CMK (cell line): ENCODE measurements at regions not wholly inside any gene's neighbourhood (a gene's known extent, or its start where the extent isn't known, plus 50 kb on each side); places are given as distances from the start of the nearest gene placed in this dataset.

Experiments
- DNase-seq: peaks from one replicate; pipeline ENCODE4 v3.0.0-alpha.2; 2010; ENCODE audit warnings: low read depth

GRCh38 chr5:2334719-2335118, 416.8 kb downstream of the IRX2 start:
- no peak for DNase-seq

GRCh38 chr5:2333291-2333690, 418.2 kb downstream of the IRX2 start:
- no peak for DNase-seq

GRCh38 chr5:2332521-2332920, 419.0 kb downstream of the IRX2 start:
- no peak for DNase-seq

GRCh38 chr5:2330325-2331130, 420.9 kb downstream of the IRX2 start:
- DNase-seq = no peak

GRCh38 chr5:2329741-2330140, 421.7 kb downstream of the IRX2 start:
- no peak for DNase-seq

- no peak for DNase-seq
Observed at GRCh38 chr5:2326601-2327000, 424.9 kb downstream of the IRX2 start.

GRCh38 chr5:2324788-2325187, 426.7 kb downstream of the IRX2 start:
- DNase-seq = no peak

GRCh38 chr5:2320611-2321010, 430.9 kb downstream of the IRX2 start:
- DNase-seq = no peak

- no peak for DNase-seq
Observed at GRCh38 chr5:2317540-2317939, 433.9 kb downstream of the IRX2 start.

- DNase-seq = no peak
Observed at GRCh38 chr5:2311851-2312250, 429.1 kb upstream of the IRX4 start.

GRCh38 chr5:2310946-2311345, 428.2 kb upstream of the IRX4 start:
- no peak for DNase-seq

- no peak for DNase-seq
Observed at GRCh38 chr5:2307631-2308030, 424.9 kb upstream of the IRX4 start.

GRCh38 chr5:2306711-2307110, 424.0 kb upstream of the IRX4 start:
- DNase-seq = no peak

- DNase-seq = no peak
Observed at GRCh38 chr5:2303431-2304100, 420.8 kb upstream of the IRX4 start.

GRCh38 chr5:2302169-2302568, 419.4 kb upstream of the IRX4 start:
- DNase-seq = no peak

- DNase-seq = no peak
Observed at GRCh38 chr5:2300861-2301574, 418.3 kb upstream of the IRX4 start.

- DNase-seq = no peak
Observed at GRCh38 chr5:2300421-2300820, 417.7 kb upstream of the IRX4 start.

- DNase-seq = no peak
Observed at GRCh38 chr5:2299388-2300220, 416.9 kb upstream of the IRX4 start.

GRCh38 chr5:2298781-2299180, 416.1 kb upstream of the IRX4 start:
- no peak for DNase-seq

GRCh38 chr5:2297991-2298390, 415.3 kb upstream of the IRX4 start:
- DNase-seq = no peak

- DNase-seq = no peak
Observed at GRCh38 chr5:2295476-2295875, 412.8 kb upstream of the IRX4 start.

- DNase-seq = no peak
Observed at GRCh38 chr5:2293906-2294305, 411.2 kb upstream of the IRX4 start.
